NCI-H2227 (cell line): ENCODE measurements at regions not wholly inside any gene's neighbourhood (a gene's known extent, or its start where the extent isn't known, plus 50 kb on each side); places are given as distances from the start of the nearest gene placed in this dataset.

ENCODE experiments used
- DNase-seq: peaks from one replicate; lab custom pipeline; 2025; ENCODE audit not compliant: unreplicated experiment; lab: John Stamatoyannopoulos, UW

DNA sequence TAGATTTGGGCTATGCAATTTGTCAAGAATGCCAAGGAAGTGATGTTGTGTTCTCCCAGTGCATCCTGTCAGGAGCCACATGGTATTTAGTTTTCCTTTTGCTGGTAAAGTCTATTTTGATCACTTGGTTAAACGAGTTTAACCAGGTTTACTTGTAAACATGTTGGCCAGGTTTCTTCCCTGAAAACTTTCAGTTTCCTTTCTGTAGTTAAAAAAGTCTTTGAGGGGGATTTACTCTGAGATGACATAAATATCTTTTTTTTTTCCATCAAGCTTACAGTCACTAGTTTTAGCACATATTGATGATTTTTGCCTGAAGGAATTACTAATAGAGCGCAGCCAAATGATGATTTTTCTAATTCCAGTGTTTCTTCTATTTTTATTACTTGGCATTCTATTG is 320.5 kb downstream of the PHF14 start:
- no peak for DNase-seq

GRCh38 chr7:11294965-11295364 is 321.3 kb downstream of the PHF14 start:
- no peak for DNase-seq

- DNase-seq = no peak
Observed at GRCh38 chr7:11297126-11297625, 323.5 kb downstream of the PHF14 start.

- no peak for DNase-seq
Observed at GRCh38 chr7:11297764-11298163, 324.1 kb downstream of the PHF14 start.

DNA sequence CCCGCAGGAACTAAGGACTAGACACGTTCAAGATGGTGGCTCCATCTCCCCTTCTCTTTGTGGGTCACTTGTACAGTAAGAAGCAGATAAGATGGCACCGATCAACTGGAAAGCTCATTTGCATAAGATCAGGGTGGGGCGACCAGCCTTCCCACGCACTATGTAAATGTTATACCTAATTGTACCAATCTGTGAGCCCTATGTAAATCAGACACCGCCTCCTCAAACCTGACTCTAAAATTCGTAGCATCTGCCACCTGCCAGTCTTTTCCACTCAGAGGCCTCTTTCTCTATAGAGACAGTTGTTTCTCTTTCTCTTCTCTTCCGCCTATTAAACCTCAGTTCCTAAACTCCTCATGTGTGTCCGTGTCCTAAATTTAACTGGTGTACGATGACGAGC is 324.5 kb downstream of the PHF14 start:
- no peak for DNase-seq

DNA sequence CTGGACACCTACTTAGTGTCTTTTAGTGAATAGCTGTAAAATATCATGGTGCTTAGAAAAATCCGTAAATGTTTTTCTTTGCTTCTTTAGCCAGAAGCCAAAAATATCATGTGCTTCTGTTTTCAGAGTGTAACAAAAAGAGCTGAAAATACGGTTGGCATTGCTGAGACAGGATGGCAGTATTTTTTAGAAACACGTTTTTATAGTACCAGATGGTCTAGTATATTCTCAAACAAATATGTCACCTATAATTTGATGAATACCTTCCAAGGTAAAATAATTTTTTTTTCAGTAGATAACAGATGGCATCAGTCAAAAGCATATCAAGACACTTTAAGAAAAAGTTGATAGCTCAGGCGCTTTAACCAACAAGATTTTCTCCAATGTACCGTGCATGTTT is 326.6 kb downstream of the PHF14 start:
- no peak for DNase-seq

DNA sequence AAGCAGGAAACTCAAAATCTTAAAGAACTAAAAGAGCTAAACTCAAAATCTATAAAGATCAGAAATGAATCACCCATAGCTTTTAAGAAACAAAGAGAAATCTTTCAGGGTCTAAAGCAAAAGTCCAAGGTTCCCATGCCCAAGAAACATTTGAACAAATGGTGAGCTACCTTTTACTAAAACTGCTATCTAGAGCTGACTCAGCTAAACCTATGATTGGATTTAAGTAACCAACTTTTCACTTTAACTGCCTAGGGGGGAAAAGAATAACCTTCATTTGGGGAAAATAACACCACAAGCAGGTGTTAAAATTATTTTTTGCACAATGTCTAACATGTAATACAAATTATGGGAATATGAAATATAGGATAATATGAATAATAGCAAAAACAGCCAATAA is 328.4 kb downstream of the PHF14 start:
- DNase-seq = no peak

- no peak for DNase-seq
Observed at GRCh38 chr7:11313801-11314200, 340.1 kb downstream of the PHF14 start.

DNA sequence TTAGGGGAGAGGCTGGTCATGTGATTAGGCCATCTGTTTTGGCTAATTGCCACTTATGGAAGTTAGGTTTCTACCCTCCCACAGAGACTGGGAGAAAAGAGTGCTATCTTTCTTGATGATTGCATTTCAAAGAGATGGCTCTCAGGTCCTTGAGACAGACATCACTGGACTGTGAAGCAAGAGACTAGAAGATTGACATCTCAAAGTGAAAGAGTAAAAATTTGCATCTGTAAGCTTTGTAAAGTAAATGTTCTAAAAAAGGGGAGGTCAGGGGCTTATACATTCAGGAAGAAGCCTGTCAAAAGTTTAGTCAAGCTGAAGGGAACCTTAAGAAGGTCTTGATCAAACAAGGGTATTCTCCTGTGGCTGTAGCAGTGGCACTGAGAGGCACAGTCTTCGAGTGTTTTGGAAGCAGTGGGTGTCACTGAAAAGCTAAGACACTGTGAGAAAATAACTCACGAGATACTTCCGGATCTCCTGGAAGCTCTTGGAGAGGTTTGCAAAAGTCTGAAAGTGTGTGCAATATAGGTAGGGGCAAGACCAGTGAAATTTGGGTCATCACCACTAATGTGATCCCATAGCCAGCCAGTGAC is 342.1 kb downstream of the PHF14 start:
- no peak for DNase-seq

DNA sequence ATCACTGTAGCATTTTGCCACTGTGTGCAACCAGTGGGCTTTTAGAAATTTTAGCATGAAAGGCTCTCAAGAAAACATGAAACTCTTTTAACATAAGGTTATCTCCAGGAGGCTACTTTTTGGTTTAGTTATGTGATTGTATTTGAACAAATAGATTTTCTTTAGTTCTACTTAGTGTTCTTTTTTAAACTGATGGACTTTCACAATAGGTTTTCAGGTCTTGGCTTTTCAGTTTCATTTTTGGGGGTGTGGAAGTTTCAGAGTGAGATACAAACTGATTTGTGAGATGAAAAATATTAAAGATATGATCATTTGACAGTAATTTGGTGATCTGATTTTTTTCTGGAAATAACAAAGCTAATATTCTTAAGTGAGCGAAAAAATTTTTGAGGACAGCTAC is 344.1 kb downstream of the PHF14 start:
- DNase-seq = no peak

- DNase-seq = no peak
Observed at GRCh38 chr7:11319491-11320274, 346.0 kb downstream of the PHF14 start.
